Cardiac muscle cell (in vitro differentiated cells and primary cell): ENCODE measurements at regions not wholly inside any gene's neighbourhood (a gene's known extent, or its start where the extent isn't known, plus 50 kb on each side); places are given as distances from the start of the nearest gene placed in this dataset.

Source experiments
- DNase-seq, 2 donors: peaks; one replicate each; pipeline versions ENCODE4 v3.0.0 to v3.0.0-alpha.2; 2010 to 2017; ENCODE audit warnings: low read depth in 1 of 2, low spot score in 1 of 2
- H3K27ac ChIP-seq: fragments of 200-600 bp; sonication (generic); 2 replicates; pipeline ENCODE4 v1.5.1; 2016
- H3K27me3 ChIP-seq: fragments of 200-600 bp; sonication (generic); 2 replicates; pipeline ENCODE4 v1.6.0; 2016; ENCODE audit warnings: control low read depth
- H3K36me3 ChIP-seq: fragments of 200-600 bp; sonication (generic); 2 replicates; pipeline ENCODE4 v1.5.1; 2016; ENCODE audit warnings: control low read depth
- H3K4me1 ChIP-seq: fragments of 200-600 bp; sonication (generic); 2 replicates; pipeline ENCODE4 v1.8.1; 2017; ENCODE audit warnings: low read depth, mild to moderate bottlenecking, mixed run types
- H3K4me3 ChIP-seq: fragments of 200-600 bp; sonication (generic); 2 replicates; pipeline ENCODE4 v1.5.1; 2016; ENCODE audit warnings: mild to moderate bottlenecking
- H3K9me3 ChIP-seq: fragments of 200-600 bp; sonication (generic); 2 replicates; pipeline ENCODE4 v1.5.1; 2017; ENCODE audit warnings: low read depth, mild to moderate bottlenecking, control low read depth
- TF ChIP-seq, protein P1 (sequence below): IDR thresholded peaks from 2 replicates; pipeline ENCODE4 v1.5.1; 2012; ENCODE audit warnings: low read depth, mild to moderate bottlenecking, low read length

DNA sequence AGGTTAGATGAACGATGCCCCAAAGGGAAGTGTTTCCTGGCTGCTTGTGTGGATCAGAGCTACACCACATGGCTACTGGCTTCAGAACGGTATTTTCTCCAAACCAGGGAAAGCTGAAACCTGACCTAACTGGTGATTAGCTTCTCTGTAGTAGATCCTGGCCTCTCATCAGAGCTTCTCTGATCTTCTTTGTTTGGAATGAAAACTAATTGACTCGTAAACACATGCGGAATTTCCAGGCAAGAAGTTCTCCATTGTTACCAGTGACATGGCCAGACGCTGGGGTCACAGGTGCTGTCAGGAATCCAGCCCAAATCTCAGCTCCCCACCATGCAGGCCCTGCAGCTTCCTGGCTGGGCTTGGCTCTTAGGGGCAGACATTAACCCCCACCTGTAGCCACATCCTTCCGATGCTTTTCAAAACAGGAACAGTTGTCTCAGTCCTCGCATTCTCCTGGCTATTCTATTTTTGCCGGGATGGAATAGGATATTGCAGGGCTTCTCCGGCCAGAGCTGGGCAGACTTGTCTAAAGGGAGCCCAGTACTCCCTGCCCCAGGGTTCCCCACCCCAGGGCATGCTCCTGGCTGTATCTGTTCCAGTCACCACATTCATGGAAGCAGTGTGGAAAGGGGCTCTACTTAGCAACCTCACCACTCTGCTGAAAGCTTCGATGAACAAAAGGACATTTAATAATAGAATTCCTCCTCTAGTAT lies 305.4 kb upstream of the F9 start:
- H3K36me3 ChIP-seq, result no peaks in the 10 kb centered on the region
- H3K27me3 ChIP-seq, result no peaks in the 10 kb centered on the region
- no peak overlapping the region for H3K27ac ChIP-seq
- TF ChIP-seq, protein P1, sequence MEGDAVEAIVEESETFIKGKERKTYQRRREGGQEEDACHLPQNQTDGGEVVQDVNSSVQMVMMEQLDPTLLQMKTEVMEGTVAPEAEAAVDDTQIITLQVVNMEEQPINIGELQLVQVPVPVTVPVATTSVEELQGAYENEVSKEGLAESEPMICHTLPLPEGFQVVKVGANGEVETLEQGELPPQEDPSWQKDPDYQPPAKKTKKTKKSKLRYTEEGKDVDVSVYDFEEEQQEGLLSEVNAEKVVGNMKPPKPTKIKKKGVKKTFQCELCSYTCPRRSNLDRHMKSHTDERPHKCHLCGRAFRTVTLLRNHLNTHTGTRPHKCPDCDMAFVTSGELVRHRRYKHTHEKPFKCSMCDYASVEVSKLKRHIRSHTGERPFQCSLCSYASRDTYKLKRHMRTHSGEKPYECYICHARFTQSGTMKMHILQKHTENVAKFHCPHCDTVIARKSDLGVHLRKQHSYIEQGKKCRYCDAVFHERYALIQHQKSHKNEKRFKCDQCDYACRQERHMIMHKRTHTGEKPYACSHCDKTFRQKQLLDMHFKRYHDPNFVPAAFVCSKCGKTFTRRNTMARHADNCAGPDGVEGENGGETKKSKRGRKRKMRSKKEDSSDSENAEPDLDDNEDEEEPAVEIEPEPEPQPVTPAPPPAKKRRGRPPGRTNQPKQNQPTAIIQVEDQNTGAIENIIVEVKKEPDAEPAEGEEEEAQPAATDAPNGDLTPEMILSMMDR, result no peak
- no peak overlapping the region for H3K4me3 ChIP-seq
- no peaks in the 10 kb centered on the region for H3K4me1 ChIP-seq
- no peaks in the 10 kb centered on the region for H3K9me3 ChIP-seq
- DNase-seq, result no peak

GRCh38 chrX:139222511-139223200 lies 307.9 kb upstream of the F9 start:
- no peak overlapping the region for H3K27ac ChIP-seq
- no peaks in the 10 kb centered on the region for H3K4me1 ChIP-seq
- no peak overlapping the region for H3K4me3 ChIP-seq
- no peaks in the 10 kb centered on the region for H3K27me3 ChIP-seq
- TF ChIP-seq, protein P1, result no peak
- no peaks in the 10 kb centered on the region for H3K9me3 ChIP-seq
- no peak for DNase-seq
- no peaks in the 10 kb centered on the region for H3K36me3 ChIP-seq

- no peak for DNase-seq
- TF ChIP-seq, protein P1, result no peak
- Histone ChIP-seq H3K36me3 (no peaks in the 10 kb centered on the region), H3K27me3 (peaks cover 2% of the 10 kb centered on the region), H3K27ac (no peak overlapping the region), H3K9me3 (no peaks in the 10 kb centered on the region), H3K4me3 (no peak overlapping the region), H3K4me1 (no peaks in the 10 kb centered on the region)
These were observed 317.3 kb upstream of the F9 start for GRCh38 chrX:139213241-139213709.

GRCh38 chrX:139211568-139212182 lies 318.9 kb upstream of the F9 start:
- Histone ChIP-seq H3K4me3 (no peak overlapping the region), H3K27ac (no peak overlapping the region), H3K9me3 (no peaks in the 10 kb centered on the region), H3K36me3 (no peaks in the 10 kb centered on the region), H3K4me1 (no peaks in the 10 kb centered on the region), H3K27me3 (peaks cover 18% of the 10 kb centered on the region)
- TF ChIP-seq, protein P1, result no peak
- DNase-seq, result peak in 1 of 2 donors; percentile 12

DNA sequence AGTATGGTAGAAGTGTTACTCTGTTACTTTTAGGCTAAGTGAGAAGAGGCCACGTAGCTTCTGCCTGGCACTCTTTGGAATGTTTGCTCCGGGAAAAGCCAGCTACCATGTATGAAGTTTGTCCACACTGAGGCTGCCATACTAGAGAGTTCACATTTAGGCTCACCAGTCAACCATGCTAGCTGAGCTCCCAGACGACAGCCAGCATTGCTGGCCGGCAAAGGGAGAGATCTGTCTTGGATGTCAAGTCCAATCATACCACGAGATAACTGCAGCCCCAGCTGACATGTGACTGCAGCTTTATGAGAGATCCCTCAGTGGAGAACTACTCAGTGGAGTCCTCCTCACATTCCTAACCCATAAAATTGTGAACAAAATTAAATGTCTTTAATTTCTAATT lies 321.2 kb upstream of the F9 start:
- DNase-seq, result no peak
- TF ChIP-seq, protein P1, result no peak
- Histone ChIP-seq H3K27ac (no peak overlapping the region), H3K4me1 (no peaks in the 10 kb centered on the region), H3K9me3 (no peaks in the 10 kb centered on the region), H3K4me3 (no peak overlapping the region), H3K36me3 (no peaks in the 10 kb centered on the region), H3K27me3 (peaks cover 40% of the 10 kb centered on the region)
